ENCODE measurements at regions not wholly inside any gene's neighbourhood (a gene's known extent, or its start where the extent isn't known, plus 50 kb on each side); places are given as distances from the start of the nearest gene placed in this dataset.

DNA sequence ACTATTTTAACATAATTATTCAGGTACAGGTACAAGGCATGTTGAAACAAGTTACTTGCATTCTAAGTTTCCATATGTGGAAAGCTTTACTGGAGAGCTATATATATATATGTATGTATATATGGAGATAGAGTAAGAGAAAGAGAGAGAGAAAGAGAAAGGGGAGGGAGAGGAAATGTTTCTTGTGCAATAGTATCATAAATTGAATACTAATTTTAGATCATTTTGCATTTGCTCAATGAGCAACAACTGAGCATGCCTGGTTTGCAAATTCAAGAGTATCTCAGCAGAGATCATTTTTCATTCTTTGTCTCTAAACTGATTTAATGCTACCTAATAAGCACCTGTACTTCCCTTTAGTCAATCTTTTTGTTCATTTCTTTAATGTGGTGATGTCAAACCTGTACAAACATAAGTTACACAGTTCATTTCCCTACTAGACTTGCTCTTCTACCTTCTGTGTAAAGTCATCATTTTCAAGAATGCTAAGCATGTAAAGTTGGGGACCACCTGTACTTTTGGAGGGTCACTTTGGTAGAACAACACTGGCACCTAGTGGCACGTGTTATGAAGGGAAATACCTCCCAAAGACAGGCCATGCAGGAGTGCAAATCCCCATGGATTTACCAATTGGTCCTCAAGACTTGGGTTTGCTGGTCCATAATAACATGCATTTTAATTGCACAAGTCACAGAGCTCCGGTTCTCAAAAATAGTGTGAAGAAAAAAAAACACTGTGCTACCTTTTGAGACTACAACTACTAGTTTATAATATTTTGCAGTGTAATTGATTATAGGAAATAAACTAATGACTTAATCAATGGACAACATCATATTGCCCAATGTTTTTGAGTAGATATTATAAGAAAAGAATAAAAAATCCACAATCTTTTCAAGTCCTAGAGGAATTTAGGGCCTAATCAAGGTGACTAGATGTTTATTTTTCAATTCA is 431.2 kb upstream of the IGFBP3 start:
- DNase-seq (ENCODE audit: low read depth) = peak; percentile 38
- TF ChIP-seq, protein P1, sequence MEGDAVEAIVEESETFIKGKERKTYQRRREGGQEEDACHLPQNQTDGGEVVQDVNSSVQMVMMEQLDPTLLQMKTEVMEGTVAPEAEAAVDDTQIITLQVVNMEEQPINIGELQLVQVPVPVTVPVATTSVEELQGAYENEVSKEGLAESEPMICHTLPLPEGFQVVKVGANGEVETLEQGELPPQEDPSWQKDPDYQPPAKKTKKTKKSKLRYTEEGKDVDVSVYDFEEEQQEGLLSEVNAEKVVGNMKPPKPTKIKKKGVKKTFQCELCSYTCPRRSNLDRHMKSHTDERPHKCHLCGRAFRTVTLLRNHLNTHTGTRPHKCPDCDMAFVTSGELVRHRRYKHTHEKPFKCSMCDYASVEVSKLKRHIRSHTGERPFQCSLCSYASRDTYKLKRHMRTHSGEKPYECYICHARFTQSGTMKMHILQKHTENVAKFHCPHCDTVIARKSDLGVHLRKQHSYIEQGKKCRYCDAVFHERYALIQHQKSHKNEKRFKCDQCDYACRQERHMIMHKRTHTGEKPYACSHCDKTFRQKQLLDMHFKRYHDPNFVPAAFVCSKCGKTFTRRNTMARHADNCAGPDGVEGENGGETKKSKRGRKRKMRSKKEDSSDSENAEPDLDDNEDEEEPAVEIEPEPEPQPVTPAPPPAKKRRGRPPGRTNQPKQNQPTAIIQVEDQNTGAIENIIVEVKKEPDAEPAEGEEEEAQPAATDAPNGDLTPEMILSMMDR (conservative IDR thresholded peaks at IDR 0.05; ENCODE audit: low read depth, low read length) = peak; percentile 75

DNA sequence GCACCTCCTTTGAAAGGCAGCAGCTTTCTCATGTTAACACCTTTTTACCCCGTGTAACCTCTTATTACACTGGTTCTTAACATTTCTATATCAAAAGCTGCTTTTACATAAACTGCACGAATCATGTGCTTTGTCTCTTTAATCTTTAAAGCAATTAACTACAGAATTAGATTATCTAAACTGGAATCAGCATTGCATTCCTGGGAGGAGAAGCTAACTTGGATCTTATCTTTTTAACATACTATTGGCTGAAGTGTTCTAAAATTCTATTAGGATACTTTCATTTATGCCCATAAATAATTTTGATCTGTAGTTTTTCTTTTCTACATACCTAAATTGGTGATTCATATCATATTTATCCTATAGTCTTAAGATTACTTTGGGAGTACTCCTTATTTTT is 428.4 kb upstream of the IGFBP3 start:
- DNase-seq (ENCODE audit: low read depth) = peak; percentile 2
- H3K4me3 ChIP-seq (ENCODE audit: low read length) = no peak overlapping the region
- TF ChIP-seq, protein P1 (conservative IDR thresholded peaks at IDR 0.05; ENCODE audit: low read depth, low read length) = no peak

More for the DNA sequence above, 431.2 kb upstream of the IGFBP3 start:
- no peak overlapping the region for H3K4me3 ChIP-seq (ENCODE audit: low read length)

DNA sequence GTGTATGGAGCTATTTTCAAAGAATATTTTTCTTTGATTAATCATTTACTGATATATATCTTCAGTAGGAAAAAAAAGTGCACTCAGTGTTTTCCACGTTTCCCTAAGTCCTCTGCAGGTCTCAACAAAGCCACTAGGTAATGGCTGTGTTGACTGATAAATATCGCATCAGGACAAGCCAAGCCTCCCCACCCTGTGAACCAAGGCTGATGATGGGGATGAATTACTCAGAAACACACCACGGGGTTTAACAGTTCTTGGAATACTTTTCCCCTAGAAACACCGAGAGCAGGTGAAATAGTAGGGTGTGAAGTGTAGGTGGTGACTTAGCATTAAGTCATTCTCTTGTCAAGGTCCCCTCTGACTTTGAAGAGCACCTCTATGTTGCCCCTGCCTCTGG is 423.5 kb upstream of the IGFBP3 start:
- H3K4me3 ChIP-seq (ENCODE audit: low read length) = no peak overlapping the region
- DNase-seq (ENCODE audit: low read depth) = no peak

DNA sequence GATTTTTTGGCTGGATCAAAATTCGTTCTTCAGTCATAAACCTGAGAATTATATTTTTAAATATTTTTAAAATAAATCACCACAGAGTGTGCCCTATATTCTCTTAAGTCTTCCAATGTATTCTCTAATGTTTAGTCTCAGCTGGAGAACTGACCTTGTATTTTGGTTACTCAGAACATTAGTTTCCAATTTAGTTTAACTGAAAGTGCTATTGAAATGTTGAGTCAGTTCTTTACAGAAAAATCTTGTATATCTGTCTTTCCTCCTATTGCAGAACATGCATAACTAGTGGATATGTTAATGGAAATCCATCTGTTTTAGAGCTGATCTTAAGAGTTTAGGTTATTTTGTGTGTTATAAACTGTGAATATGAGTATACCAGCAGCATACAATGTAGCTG is 422.7 kb upstream of the IGFBP3 start:
- no peak overlapping the region for H3K4me3 ChIP-seq (ENCODE audit: low read length)
- TF ChIP-seq, protein P1 (conservative IDR thresholded peaks at IDR 0.05; ENCODE audit: low read depth, low read length) = no peak
- DNase-seq (ENCODE audit: low read depth) = no peak

More for the DNA sequence above, 423.5 kb upstream of the IGFBP3 start:
- TF ChIP-seq, protein P1 (conservative IDR thresholded peaks at IDR 0.05; ENCODE audit: low read depth, low read length) = no peak

DNA sequence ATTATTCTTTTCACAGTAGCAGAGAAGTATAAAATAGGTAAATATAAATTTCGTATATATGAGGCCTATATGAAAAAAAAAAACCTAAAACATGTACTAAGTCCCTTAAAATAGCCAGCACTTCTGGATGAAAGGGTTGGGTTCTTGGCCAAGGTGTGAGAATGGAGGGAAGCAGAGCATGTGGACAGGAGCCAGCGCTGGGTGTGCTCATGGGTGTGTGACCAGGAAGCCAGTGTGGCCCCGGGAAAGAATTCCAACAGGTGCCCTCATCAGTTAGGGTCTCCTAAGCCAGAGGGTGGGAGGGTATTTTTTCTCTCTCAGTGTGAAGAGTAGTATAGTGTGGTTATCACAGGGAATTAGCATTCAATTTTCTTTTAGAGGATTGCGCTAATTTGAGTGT is 401.9 kb upstream of the IGFBP3 start:
- DNase-seq (ENCODE audit: low read depth) = no peak
- no peak overlapping the region for H3K4me3 ChIP-seq (ENCODE audit: low read length)
- TF ChIP-seq, protein P1 (conservative IDR thresholded peaks at IDR 0.05; ENCODE audit: low read depth, low read length) = no peak

DNA sequence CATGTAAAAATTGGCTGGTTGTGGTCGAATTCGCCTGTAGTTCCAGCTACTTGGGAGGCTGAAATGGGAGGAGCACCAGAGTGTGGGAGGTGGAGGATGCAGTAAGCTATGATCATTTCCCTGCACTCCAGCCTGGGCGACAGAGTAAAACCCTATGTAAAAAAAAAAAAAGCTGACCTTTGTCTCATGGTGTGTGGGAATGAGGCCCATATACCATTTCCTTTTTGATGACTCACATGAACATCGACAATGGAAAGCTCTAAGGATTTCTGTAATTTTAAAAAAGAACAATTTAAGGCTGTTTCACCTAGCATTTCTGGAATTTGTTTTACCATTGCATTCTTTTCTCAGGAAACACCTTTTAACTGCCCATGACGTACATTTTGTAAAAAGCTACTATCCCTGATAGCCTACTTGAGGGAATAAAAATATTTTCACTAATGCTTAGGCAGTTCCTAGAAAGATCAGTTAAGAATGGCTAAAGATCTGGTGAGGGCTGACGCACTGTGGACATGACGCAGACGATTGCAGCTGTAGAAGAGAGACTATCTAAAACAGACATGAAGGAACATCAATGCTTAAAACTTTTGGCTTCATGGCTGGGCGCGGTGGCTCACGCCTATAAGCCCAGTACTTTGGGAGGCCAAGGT is 400.6 kb upstream of the IGFBP3 start:
- H3K4me3 ChIP-seq (ENCODE audit: low read length) = no peak overlapping the region
- TF ChIP-seq, protein P1 (conservative IDR thresholded peaks at IDR 0.05; ENCODE audit: low read depth, low read length) = no peak
- DNase-seq (ENCODE audit: low read depth) = peak; percentile 28

All from retinal pigment epithelial cell (primary cell).